Retinal pigment epithelial cell (primary cell): ENCODE measurements at regions not wholly inside any gene's neighbourhood (a gene's known extent, or its start where the extent isn't known, plus 50 kb on each side); places are given as distances from the start of the nearest gene placed in this dataset.

Experiments used
- DNase-seq: peaks from one replicate; pipeline ENCODE4 v3.0.0-alpha.2; 2010; ENCODE audit warnings: low read depth
- H3K4me3 ChIP-seq: 2 replicates; pipeline ENCODE4 v1.5.1; 2011; ENCODE audit warnings: mild to moderate bottlenecking, low read length, control low read depth, moderate library complexity
- CTCF ChIP-seq: conservative IDR thresholded peaks from 2 replicates; pipeline ENCODE4 v1.5.1; 2011; ENCODE audit warnings: low read depth, low read length, control low read depth, inconsistent platforms

GRCh38 chr5:112016980-112017379 lies 260.0 kb upstream of the NREP start:
- H3K4me3 ChIP-seq: no peak overlapping the region
- no peak for TF ChIP-seq CTCF
- no peak for DNase-seq

- no peak overlapping the region for H3K4me3 ChIP-seq
- DNase-seq: peak; percentile 67
- no peak for TF ChIP-seq CTCF
Measured at GRCh38 chr5:112014783-112015395, 257.9 kb upstream of the NREP start.

- no peak overlapping the region for H3K4me3 ChIP-seq
- DNase-seq: no peak
- TF ChIP-seq CTCF: no peak
Measured at GRCh38 chr5:112013660-112014059, 256.7 kb upstream of the NREP start.

- DNase-seq: peak; percentile 74
- H3K4me3 ChIP-seq: no peak overlapping the region
- no peak for TF ChIP-seq CTCF
Measured at GRCh38 chr5:112012104-112012503, 255.1 kb upstream of the NREP start.

- no peak for TF ChIP-seq CTCF
- H3K4me3 ChIP-seq: no peak overlapping the region
- DNase-seq: no peak
Measured at GRCh38 chr5:112010475-112010874, 253.5 kb upstream of the NREP start.

- H3K4me3 ChIP-seq: no peak overlapping the region
- no peak for TF ChIP-seq CTCF
- no peak for DNase-seq
Measured at GRCh38 chr5:112006721-112007120, 249.7 kb upstream of the NREP start.

- peak; percentile 66 for DNase-seq
- no peak for TF ChIP-seq CTCF
- H3K4me3 ChIP-seq: no peak overlapping the region
Measured at GRCh38 chr5:112005623-112005930, 248.6 kb upstream of the NREP start.
